Epithelial cell of esophagus (primary cell): ENCODE measurements at regions not wholly inside any gene's neighbourhood (a gene's known extent, or its start where the extent isn't known, plus 50 kb on each side); places are given as distances from the start of the nearest gene placed in this dataset.

Source experiments
- DNase-seq: peaks from one replicate; pipeline ENCODE4 v3.0.0; 2010; ENCODE audit warnings: low read depth
- H3K4me3 ChIP-seq: 2 replicates; pipeline ENCODE4 v1.5.1; 2011; ENCODE audit warnings: mild to moderate bottlenecking, low read length, control low read depth
- CTCF ChIP-seq: IDR thresholded peaks from 2 replicates; pipeline ENCODE4 v1.5.1; 2011; ENCODE audit warnings: low read depth, mild to moderate bottlenecking, low read length, control low read depth, inconsistent platforms; ENCODE audit not compliant: insufficient read depth; ENCODE audit errors: missing control alignments

- no peak overlapping the region for H3K4me3 ChIP-seq
- no peak for TF ChIP-seq CTCF
- DNase-seq = no peak
These were observed 318.0 kb upstream of the PUM3 start for GRCh38 chr9:3161912-3162311.

GRCh38 chr9:3157011-3157410 is 313.1 kb upstream of the PUM3 start:
- no peak for TF ChIP-seq CTCF
- no peak for DNase-seq
- H3K4me3 ChIP-seq = no peak overlapping the region

GRCh38 chr9:3151672-3152576 is 308.0 kb upstream of the PUM3 start:
- no peak for TF ChIP-seq CTCF
- DNase-seq = no peak
- H3K4me3 ChIP-seq = no peak overlapping the region

- TF ChIP-seq CTCF = no peak
- no peak overlapping the region for H3K4me3 ChIP-seq
- no peak for DNase-seq
These were observed 306.2 kb upstream of the PUM3 start for GRCh38 chr9:3150074-3150473.

GRCh38 chr9:3138231-3139229 is 294.6 kb upstream of the PUM3 start:
- no peak for TF ChIP-seq CTCF
- H3K4me3 ChIP-seq = no peak overlapping the region
- DNase-seq = no peak

- no peak for DNase-seq
- no peak for TF ChIP-seq CTCF
- no peak overlapping the region for H3K4me3 ChIP-seq
These were observed 293.4 kb upstream of the PUM3 start for GRCh38 chr9:3137347-3137695.
